Subcutaneous abdominal adipose tissue (tissue), 5 donors: ENCODE measurements at regions not wholly inside any gene's neighbourhood (a gene's known extent, or its start where the extent isn't known, plus 50 kb on each side); places are given as distances from the start of the nearest gene placed in this dataset.
A peak's percentile ranks its signal among the peaks of the same experiment; 100 is the strongest.
"Not testable (repeated sequence)": the region's sequence is repeated elsewhere in the genome, so short reads cannot be mapped to it uniquely, and the experiment has no call there.

Experiments used
- H3K27ac ChIP-seq: one replicate; pipeline ENCODE4 v1.7.0; 2013; ENCODE audit warnings: low read depth, mild to moderate bottlenecking, inconsistent platforms, low read length, moderate library complexity
- H3K27me3 ChIP-seq, 5 donors: one replicate each; pipeline ENCODE4 v1.7.0; 2013; ENCODE audit warnings: low read length in 5 of 5, inconsistent platforms in 1 of 5; ENCODE audit not compliant: control insufficient read depth in 5 of 5, insufficient read depth in 4 of 5
- H3K36me3 ChIP-seq, 5 donors: one replicate each; pipeline ENCODE4 v1.7.0; 2013; ENCODE audit warnings: low read length in 5 of 5; ENCODE audit not compliant: control insufficient read depth in 5 of 5, insufficient read depth in 5 of 5
- H3K4me1 ChIP-seq, 5 donors: one replicate each; pipeline ENCODE4 v1.7.0; 2013; ENCODE audit warnings: low read length in 5 of 5, mild to moderate bottlenecking in 3 of 5, moderate library complexity in 1 of 5; ENCODE audit not compliant: control insufficient read depth in 5 of 5, insufficient read depth in 5 of 5
- H3K4me3 ChIP-seq, 5 donors: one replicate each; pipeline ENCODE4 v1.7.0; 2013; ENCODE audit warnings: low read length in 5 of 5, low read depth in 1 of 5
- H3K9ac ChIP-seq, 5 donors: one replicate each; pipeline ENCODE4 v1.7.0; 2013; ENCODE audit warnings: low read length in 5 of 5, mild to moderate bottlenecking in 4 of 5, moderate library complexity in 3 of 5
- H3K9me3 ChIP-seq, 5 donors: one replicate each; pipeline ENCODE4 v1.7.0; 2013; ENCODE audit warnings: low read length in 5 of 5; ENCODE audit not compliant: control insufficient read depth in 5 of 5
- donor health status: healthy.
- donor health status: healthy.
- donor health status: healthy.
- donor health status: healthy.
- donor health status: healthy.

- H3K36me3 ChIP-seq, result no peaks in the 10 kb centered on the region
- no peak overlapping the region for H3K4me3 ChIP-seq
- peaks cover 0 to 2% (median 0%) of the 10 kb centered on the region in 5 donors for H3K9me3 ChIP-seq
- H3K9ac ChIP-seq, result no peak overlapping the region
- H3K4me1 ChIP-seq, result peaks cover 5 to 14% (median 9%) of the 10 kb centered on the region in 5 donors
- H3K27ac ChIP-seq, result no peak overlapping the region
- H3K27me3 ChIP-seq, result peaks cover 0 to 4% (median 0%) of the 10 kb centered on the region in 5 donors
Measured at GRCh38 chr13:109401891-109402290, 384.5 kb downstream of the IRS2 start.

GRCh38 chr13:109401307-109401706 is 385.1 kb downstream of the IRS2 start:
- Histone ChIP-seq H3K36me3 (no peaks in the 10 kb centered on the region), H3K4me3 (no peak overlapping the region), H3K27me3 (peaks cover 0 to 4% (median 0%) of the 10 kb centered on the region in 5 donors), H3K27ac (no peak overlapping the region), H3K9ac (peak overlapping the region in 1 of 5 donors; percentile 90), H3K4me1 (peaks cover 5 to 14% (median 9%) of the 10 kb centered on the region in 5 donors), H3K9me3 (peaks cover 0 to 2% (median 0%) of the 10 kb centered on the region in 5 donors)

DNA sequence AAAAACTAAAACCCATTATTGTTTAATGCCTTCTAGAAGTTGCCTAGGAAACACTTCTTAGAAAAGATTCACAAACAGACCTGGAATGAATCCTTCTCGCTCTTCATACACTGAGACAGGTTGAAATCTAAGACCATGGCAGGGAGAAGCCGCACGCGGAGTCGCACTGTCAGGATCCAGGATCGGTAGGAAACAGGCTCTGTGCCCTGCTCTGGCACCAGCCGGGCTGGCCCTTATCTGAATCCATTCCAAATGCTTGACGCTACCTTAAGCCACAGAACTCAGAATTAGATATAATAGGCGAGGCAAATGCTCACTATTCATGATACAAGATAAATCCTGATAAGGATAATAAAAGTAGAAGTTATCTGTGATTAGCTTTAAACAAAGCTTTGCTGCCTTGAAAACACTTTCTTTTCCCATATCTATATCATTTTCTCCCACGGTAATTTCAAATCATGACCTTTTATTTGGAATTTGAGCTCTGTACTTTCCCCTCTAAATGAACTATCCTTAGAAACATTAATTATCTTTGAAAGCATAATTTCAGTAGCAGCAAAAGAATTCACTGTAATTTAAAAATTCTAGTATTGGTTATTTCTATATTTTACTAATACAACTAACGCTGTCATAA is 385.6 kb downstream of the IRS2 start:
- Histone ChIP-seq H3K27ac (no peak overlapping the region), H3K4me1 (peaks cover 5 to 14% (median 9%) of the 10 kb centered on the region in 5 donors), H3K9ac (no peak overlapping the region), H3K4me3 (no peak overlapping the region), H3K36me3 (no peaks in the 10 kb centered on the region), H3K27me3 (peaks cover 0 to 4% (median 0%) of the 10 kb centered on the region in 5 donors), H3K9me3 (peaks cover 0 to 2% (median 0%) of the 10 kb centered on the region in 5 donors)

DNA sequence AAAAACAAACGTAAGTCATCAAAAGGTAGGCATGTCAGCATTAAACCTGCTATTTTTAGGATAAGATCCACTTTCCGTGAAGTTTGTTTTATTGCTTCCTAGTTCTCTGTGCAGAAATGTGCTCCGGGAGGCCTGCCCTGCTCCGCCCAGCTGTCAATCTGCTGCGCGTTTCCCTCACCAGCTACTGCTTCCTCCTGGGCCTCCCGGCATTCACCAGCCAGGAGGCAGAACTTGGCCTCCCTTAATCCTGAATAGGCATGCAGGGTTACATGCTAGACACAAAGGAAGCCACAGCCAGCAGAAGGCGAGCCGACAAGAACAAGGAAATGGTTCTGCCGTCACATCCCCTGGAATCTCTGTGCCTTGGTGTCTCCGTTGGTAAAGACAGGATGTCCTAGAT is 386.2 kb downstream of the IRS2 start:
- Histone ChIP-seq H3K9ac (no peak overlapping the region), H3K4me1 (peaks cover 5 to 14% (median 9%) of the 10 kb centered on the region in 5 donors), H3K36me3 (no peaks in the 10 kb centered on the region), H3K27me3 (peaks cover 0 to 4% (median 0%) of the 10 kb centered on the region in 5 donors), H3K27ac (no peak overlapping the region), H3K4me3 (no peak overlapping the region), H3K9me3 (peaks cover 0 to 2% (median 0%) of the 10 kb centered on the region in 5 donors)

- H3K27ac ChIP-seq, H3K36me3 ChIP-seq, H3K4me3 ChIP-seq, H3K9ac ChIP-seq, H3K27me3 ChIP-seq, H3K9me3 ChIP-seq: not testable (repeated sequence)
- H3K4me1 ChIP-seq, result peaks cover 5 to 19% (median 12%) of the 10 kb centered on the region in 5 donors
Measured at GRCh38 chr13:109398071-109398470, 388.3 kb downstream of the IRS2 start.

- Histone ChIP-seq H3K9me3 (peaks cover 0 to 2% (median 0%) of the 10 kb centered on the region in 5 donors), H3K9ac (no peak overlapping the region), H3K27ac (no peak overlapping the region), H3K27me3 (peaks cover 0 to 4% (median 0%) of the 10 kb centered on the region in 5 donors), H3K4me3 (no peak overlapping the region), H3K36me3 (no peaks in the 10 kb centered on the region), H3K4me1 (peaks cover 0 to 17% (median 5%) of the 10 kb centered on the region in 5 donors)
Measured at GRCh38 chr13:109397285-109397684, 389.1 kb downstream of the IRS2 start.

DNA sequence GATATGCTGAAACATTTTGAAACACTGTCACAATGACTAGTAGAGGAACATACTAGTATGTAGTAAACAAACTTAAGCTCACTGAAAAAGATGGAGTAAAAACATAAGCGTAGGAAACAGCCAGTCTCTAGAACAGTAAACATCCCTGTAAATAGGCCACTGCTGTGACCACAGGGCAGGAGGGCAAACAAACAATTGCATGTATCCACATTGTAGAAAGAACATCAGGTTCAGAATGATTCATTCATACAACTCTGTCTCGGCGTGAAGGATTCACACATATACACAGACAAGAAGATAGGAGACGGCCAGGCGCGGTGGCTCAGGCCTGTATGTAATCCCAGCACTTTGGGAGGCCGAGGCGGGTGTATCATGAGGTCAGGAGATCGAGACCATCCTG is 390.1 kb downstream of the IRS2 start:
- no peaks in the 10 kb centered on the region for H3K36me3 ChIP-seq
- H3K27me3 ChIP-seq, result peaks cover 0 to 2% (median 0%) of the 10 kb centered on the region in 5 donors
- H3K4me3 ChIP-seq, result no peak overlapping the region
- H3K9ac ChIP-seq, result no peak overlapping the region
- H3K4me1 ChIP-seq, result peaks cover 0 to 22% (median 10%) of the 10 kb centered on the region in 5 donors
- H3K27ac ChIP-seq, result no peak overlapping the region
- peaks cover 0 to 1% (median 0%) of the 10 kb centered on the region in 5 donors for H3K9me3 ChIP-seq

DNA sequence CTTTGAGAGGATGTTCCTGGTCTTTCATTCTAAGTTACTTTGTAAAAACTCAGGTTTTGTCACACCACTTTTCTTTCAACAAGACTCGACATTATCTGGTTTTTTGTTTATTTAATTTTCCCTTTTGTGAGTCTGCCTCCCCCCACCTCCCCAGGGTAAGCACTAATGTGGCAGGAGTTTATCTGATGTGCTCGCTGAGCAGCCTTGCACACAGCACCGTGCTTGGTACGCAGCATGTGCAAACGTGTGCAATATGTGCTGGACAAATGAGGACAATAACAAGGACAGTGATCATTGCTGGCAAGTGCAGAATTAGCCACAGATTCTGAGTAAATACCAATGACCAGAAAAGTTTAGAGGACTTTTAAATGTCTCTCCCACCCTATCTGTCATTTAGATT is 391.4 kb downstream of the IRS2 start:
- Histone ChIP-seq H3K27ac (no peak overlapping the region), H3K27me3 (no peaks in the 10 kb centered on the region), H3K36me3 (no peaks in the 10 kb centered on the region), H3K9ac (no peak overlapping the region), H3K4me3 (no peak overlapping the region), H3K9me3 (no peaks in the 10 kb centered on the region), H3K4me1 (peaks cover 0 to 32% (median 23%) of the 10 kb centered on the region in 5 donors)

DNA sequence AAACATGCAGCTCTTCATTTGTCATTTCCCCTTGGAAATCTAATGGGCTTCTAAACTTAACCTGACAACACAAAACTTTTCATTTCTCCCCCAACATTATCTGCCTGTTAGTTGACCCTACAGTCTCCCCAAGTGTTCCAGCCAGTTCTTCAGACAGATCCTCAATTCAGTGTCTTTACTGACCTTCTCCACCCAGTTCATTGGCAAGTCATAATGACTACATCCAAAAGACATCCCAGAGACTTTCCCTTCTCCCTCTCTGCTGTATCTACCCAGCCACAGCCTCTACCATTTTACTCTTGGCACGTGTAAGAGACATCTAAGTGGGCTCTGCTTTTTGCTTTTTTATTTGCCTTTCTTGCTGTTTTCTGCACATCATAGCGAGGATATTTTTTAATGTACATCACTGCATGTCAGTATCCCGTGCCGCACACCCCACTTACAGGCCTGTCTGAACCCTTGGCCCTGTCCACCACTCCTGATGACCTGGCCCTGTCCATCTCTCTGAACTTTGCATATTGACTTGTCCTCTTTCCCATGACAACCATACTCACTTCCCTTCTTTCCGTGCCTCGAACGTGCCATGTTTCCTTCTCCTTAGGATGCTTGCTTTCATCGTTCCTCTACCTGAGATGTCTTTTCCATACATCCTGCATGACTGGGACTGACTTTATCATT is 391.9 kb downstream of the IRS2 start:
- Histone ChIP-seq H3K9ac (no peak overlapping the region), H3K4me3 (no peak overlapping the region), H3K4me1 (peaks cover 0 to 35% (median 27%) of the 10 kb centered on the region in 5 donors), H3K27ac (no peak overlapping the region), H3K9me3 (no peaks in the 10 kb centered on the region), H3K36me3 (no peaks in the 10 kb centered on the region), H3K27me3 (no peaks in the 10 kb centered on the region)

- Histone ChIP-seq H3K4me1 (peaks cover 0 to 39% (median 30%) of the 10 kb centered on the region in 5 donors), H3K36me3 (no peaks in the 10 kb centered on the region), H3K9ac (no peak overlapping the region), H3K9me3 (no peaks in the 10 kb centered on the region), H3K4me3 (no peak overlapping the region), H3K27me3 (no peaks in the 10 kb centered on the region), H3K27ac (no peak overlapping the region)
Measured at GRCh38 chr13:109393045-109393444, 393.3 kb downstream of the IRS2 start.
